CD4-positive, alpha-beta T cell treated with Interleukin-17A for 1 hour (primary cell): ENCODE measurements at regions not wholly inside any gene's neighbourhood (a gene's known extent, or its start where the extent isn't known, plus 50 kb on each side); places are given as distances from the start of the nearest gene placed in this dataset.

Source experiments
- DNase-seq: peaks from one replicate; pipeline ENCODE4 v3.0.0-alpha.2; 2020

DNA sequence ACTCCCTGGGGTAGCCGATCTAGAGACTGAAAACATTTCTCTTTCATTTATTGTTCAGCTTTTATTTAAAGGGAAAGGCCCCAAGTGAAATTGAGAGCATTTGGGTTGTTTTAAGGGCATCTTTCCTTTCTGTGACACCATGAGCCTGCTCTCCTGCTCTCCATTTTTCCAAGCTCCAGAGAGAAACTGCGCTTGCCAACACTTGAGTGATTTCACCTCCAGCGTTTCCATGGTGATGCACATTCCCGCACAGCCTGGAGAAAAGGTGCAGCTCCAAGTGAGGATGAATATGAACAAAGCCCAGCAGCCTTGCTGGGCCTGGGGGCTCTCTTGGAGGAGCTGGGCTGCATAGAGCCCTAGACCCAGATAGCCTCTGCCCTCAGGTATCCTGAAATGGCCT is 159.2 kb upstream of the PPP2R3A start:
- no peak for DNase-seq

GRCh38 chr3:135807879-135808278 is 157.6 kb upstream of the PPP2R3A start:
- no peak for DNase-seq

DNA sequence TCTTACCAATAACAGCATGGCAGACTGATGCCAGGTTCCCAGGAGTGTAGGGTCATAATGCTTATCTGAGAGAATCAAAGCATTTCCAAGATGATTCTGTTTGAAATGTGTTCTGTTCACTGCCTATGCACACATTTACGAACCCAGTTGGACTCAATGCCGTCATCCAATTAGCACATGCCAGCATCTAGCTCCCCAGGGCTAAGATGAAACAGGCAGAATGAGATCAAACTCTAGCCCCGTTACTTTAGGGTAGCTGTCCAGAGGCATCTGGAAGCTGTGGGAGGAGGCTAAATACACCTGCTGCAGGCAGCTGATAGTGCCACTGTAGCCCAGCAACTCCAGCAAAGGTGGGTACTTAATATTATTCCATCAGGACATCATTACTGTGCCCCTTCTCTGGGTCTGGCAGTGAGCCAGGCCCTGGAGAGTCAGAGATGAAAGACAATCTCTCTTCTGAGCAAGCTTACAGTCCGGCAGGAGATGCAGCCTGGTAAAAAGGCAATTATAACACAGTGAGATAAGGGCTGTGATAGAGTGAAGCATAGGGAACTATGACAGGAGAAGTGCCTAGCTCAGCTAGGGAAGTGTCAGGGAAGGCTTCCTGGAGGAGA is 156.4 kb upstream of the PPP2R3A start:
- no peak for DNase-seq

GRCh38 chr3:135811651-135812050 is 153.9 kb upstream of the PPP2R3A start:
- no peak for DNase-seq

GRCh38 chr3:135812057-135812456 is 153.5 kb upstream of the PPP2R3A start:
- DNase-seq, result no peak

DNA sequence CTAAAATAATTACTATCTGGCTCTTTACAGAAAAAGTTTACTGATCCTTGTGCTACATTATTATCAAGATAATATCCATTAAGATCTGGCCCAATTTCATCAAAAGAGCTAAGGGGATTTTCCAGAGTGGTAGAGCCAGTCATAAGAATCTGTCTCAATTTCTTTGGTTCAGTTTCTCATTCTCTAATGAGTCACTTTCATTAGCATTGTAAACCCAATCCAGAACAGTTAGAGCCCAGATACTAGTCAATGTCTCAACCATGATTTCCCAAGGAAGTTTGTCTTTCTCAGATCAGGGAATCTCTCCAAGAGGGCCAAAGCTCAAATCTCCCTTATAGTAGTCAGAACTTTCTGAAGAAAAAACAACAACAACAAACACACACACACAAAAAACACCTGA is 131.1 kb upstream of the PPP2R3A start:
- DNase-seq, result no peak

- DNase-seq, result no peak
Observed at GRCh38 chr3:135837977-135838631, 127.4 kb upstream of the PPP2R3A start.

DNA sequence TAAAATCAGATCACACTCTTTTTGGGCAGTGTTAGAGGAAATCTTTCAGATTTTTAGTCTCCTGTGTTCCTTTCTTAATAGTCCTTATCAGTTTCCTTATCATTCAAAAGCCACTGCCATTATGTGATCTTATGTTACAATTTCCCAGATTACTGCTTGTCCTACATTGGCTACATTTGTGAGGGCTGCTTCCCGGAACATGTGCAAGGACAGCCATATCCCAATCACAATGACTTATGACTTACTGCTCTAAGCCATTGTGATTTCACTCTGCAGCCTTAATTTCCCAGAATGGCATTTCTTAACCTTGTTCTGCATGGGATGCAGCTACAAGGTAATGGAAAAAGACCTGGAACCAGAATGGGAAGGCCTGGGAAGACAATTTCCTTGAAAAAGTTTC is 125.1 kb upstream of the PPP2R3A start:
- DNase-seq, result no peak

- DNase-seq, result no peak
Observed at GRCh38 chr3:135844386-135844785, 121.1 kb upstream of the PPP2R3A start.

DNA sequence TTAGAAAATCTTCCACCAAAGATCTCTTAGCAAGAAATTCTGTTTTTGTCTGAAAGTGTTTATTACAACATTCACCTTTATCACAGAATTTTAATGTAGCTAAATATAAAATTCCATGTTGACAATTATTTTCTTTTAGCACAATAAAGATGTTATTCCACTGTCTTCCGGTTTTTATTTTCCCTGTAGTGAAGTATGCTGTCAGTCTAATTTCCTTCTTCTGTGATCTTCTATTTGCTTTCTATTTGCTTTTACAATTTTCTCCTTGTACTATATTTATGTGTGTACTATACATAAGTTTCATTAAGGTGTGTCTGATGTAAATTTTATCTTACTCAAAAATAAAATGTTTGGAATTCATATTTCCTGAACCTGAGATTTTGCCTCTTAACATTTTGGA is 117.5 kb upstream of the PPP2R3A start:
- no peak for DNase-seq

GRCh38 chr3:135849827-135850226 is 115.7 kb upstream of the PPP2R3A start:
- DNase-seq, result no peak

- DNase-seq, result no peak
Observed at GRCh38 chr3:135851201-135852081, 114.1 kb upstream of the PPP2R3A start.

DNA sequence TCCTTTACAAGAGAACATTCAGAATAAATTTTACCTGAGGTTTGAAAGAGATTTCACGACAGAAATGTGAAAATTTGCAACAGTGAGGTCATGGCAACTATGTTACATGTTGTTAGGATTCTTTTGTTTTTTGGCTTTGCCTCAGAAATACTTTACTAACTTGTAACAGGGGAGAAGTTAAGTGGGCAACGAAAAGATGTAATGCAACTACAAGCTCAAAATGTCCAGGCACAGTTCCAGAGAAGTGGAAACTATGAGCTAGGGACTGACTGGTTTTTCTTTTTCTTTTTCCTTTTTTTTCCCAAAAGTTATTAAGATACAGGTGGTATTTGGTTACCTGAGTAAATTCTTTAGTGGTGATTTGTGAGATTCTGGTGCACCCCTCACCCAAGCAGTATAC is 111.5 kb upstream of the PPP2R3A start:
- no peak for DNase-seq

GRCh38 chr3:135860761-135861160 is 104.8 kb upstream of the PPP2R3A start:
- no peak for DNase-seq

DNA sequence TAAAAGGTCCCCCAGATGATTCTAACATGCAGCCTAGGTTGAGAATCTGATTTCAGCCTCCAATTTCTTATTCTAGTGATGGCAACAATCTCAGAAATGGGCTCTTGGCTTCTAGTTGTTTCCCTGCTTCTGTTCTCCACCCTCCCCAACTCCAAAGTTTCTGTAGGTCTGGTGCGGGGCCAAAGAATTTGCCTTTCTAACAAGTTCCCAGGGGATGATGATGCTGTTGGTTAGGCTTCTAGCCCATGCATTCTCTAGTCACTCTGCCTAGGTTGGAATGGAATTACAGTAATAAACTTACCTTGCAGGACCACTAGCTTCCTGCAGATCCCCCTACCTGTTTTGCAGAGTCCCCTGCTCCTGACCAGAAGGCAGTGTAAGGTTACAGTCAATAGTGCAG is 103.2 kb upstream of the PPP2R3A start:
- no peak for DNase-seq

DNA sequence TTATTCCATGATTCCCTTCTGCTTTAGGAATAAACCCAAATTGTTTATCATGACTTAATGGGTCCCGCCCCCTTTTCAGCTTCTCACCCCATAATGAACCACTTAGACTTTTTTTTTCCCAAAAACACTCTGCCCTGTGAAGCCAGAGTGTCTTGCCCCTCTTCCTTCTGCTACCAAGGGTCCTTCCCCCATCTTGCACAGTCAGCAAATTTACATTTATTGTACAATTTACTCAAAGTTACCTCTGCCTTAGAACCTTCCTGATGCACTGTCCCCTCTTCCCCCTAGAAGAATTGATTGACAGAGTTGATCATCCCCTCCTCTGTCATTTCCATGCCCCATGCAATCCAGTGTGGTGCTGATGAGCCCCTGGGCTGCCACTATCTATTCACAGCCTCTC is 101.5 kb upstream of the PPP2R3A start:
- no peak for DNase-seq

GRCh38 chr3:135865085-135865484 is 100.4 kb upstream of the PPP2R3A start:
- DNase-seq, result no peak

- DNase-seq, result no peak
Observed at GRCh38 chr3:135865553-135865952, 100.0 kb upstream of the PPP2R3A start.

DNA sequence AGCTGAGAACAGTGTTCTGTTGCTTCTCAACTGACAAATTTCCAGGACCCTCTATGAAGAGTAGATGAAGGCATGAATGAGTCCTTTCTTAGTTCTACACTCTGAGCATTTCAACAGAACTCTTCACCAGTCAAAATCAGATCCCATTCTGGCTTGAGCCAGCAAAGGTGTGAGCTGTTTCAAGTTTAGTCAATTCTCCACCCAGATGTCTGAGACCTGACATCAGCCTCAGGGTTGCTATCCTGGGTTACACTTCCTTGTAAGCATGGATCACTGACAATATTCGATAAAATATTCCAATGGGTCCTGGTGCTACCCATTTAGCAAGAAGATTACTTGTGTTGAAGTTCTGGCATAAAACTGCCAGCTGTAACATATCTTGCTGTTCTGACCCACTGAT is 97.6 kb upstream of the PPP2R3A start:
- no peak for DNase-seq

DNA sequence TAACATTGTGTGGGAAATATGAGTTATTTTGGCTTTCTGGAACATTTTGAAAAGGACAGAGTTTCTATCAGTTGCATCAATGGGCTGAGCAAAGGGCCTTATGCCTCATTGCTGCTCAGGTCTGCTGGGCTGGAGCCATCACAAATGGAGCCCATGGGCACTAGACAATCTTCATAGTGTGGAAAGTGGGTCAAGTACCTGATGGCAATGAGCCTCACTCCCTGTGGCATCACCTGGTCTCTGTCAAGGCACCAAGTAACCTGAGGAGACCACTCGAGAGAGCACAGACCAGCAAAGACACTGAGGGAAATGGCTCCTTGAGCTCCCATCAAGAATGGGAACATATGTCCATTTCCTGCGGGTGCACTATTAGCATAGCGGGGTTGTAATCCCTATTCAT is 96.7 kb upstream of the PPP2R3A start:
- no peak for DNase-seq

DNA sequence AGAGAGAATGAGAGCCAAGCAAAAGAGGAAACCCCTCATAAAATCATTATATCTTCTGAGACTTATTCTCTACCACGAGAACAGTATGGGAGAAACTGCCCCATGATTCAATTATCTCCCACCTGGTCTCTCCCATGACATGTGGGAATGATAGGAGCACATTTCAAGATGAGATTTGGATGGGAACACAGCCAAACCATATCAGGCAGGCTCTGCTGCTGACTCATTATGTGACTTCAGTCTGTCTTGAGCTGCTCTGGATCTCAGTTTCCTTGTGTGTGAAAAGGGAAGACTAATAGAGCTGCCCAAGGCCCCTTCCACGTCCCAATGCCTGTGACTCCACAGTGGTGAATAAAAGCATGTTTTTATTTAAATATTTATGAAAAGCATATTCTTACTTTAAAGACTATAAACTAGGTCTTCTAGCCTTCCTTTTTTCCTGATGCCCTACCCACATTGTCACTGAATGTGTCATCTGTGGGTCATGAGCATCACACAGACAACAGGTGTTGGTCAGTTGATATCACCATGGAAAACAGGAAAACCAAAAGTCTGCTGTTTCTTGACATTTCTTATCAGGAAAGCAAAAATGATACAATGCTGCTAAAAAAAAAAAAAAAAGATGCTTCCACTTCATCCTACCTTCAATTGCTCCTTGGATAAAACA is 96.0 kb upstream of the PPP2R3A start:
- DNase-seq, result no peak

DNA sequence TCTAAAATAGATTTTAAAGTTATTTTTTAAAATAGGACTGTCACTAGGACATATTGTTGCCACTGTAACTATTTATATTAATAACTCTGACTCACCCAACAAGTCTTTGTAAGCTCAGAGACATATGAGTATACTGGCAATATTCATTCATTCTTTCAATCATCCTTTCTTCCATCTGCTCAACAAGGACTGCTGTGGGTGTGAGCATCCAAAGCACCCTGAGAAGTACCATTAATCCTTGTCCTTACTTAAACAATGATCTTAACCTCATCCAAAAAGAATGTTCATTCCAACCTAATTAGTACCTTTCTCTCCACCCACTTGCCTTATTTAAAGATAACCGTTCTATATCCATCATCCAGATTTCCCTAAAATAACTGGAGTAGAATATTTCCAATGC is 94.2 kb upstream of the PPP2R3A start:
- no peak for DNase-seq

DNA sequence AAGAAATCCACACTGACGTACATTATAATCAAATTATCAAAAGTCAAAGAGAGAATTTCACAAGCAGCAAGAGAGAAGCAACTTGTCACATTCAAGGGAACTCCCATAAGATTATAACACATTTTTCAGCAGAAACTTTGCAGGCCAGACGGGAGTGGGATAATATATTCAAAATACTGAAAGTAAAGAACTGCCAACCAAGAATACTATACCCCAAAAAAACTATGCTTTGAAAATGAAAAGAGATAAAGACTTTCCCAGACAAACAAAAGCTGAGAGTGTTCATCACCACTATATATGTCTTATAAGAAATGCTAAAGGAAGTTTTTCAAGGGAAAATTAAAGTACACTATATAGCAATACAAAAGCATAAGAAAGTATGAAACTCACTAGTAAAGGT is 91.5 kb upstream of the PPP2R3A start:
- no peak for DNase-seq

GRCh38 chr3:135878501-135878900 is 87.0 kb upstream of the PPP2R3A start:
- no peak for DNase-seq
